Neutrophil (primary cell): ENCODE measurements at regions not wholly inside any gene's neighbourhood (a gene's known extent, or its start where the extent isn't known, plus 50 kb on each side); places are given as distances from the start of the nearest gene placed in this dataset.

Experiments used
- H3K27ac ChIP-seq: fragments of 200-600 bp; sonication (generic); 2 replicates; pipeline ENCODE4 v1.5.1; 2016; ENCODE audit warnings: mild to moderate bottlenecking, moderate library complexity
- H3K27me3 ChIP-seq: fragments of 200-600 bp; sonication (generic); 2 replicates; pipeline ENCODE4 v1.6.0; 2016; ENCODE audit warnings: mild to moderate bottlenecking
- H3K36me3 ChIP-seq: fragments of 200-600 bp; sonication (generic); 2 replicates; pipeline ENCODE4 v1.5.1; 2017
- H3K4me1 ChIP-seq, 2 experiments: fragments of 200-600 bp in 1 of 2; sonication (generic) in 1 of 2; 1 replicate in 1 of 2; 2 replicates in 1 of 2; pipeline versions ENCODE4 v1.5.1 to v1.6.1; 2013 to 2016; ENCODE audit warnings: low read depth in 1 of 2, low read length in 1 of 2, mild to moderate bottlenecking in 1 of 2, moderate library complexity in 1 of 2; ENCODE audit not compliant: control insufficient read depth in 1 of 2, insufficient read depth in 1 of 2
- H3K4me3 ChIP-seq, 2 experiments: fragments of 200-600 bp in 1 of 2; sonication (generic) in 1 of 2; 1 replicate in 1 of 2; 2 replicates in 1 of 2; pipeline ENCODE4 v1.5.1; 2013 to 2016; ENCODE audit warnings: low read depth in 1 of 2, low read length in 1 of 2, mild to moderate bottlenecking in 1 of 2, moderate library complexity in 1 of 2
- H3K9me3 ChIP-seq: fragments of 200-600 bp; sonication (generic); 2 replicates; pipeline ENCODE4 v1.5.1; 2016
- TF ChIP-seq, protein P1 (sequence below): fragments of 200-600 bp; sonication (generic); IDR thresholded peaks from 2 replicates; pipeline ENCODE4 v1.5.1; 2016; ENCODE audit warnings: antibody characterized with exemption

- H3K27me3 ChIP-seq = no peaks in the 10 kb centered on the region
- no peaks in the 10 kb centered on the region for H3K9me3 ChIP-seq
- no peaks in the 10 kb centered on the region for H3K36me3 ChIP-seq
- H3K4me1 ChIP-seq = no peaks in the 10 kb centered on the region
- TF ChIP-seq, protein P1, sequence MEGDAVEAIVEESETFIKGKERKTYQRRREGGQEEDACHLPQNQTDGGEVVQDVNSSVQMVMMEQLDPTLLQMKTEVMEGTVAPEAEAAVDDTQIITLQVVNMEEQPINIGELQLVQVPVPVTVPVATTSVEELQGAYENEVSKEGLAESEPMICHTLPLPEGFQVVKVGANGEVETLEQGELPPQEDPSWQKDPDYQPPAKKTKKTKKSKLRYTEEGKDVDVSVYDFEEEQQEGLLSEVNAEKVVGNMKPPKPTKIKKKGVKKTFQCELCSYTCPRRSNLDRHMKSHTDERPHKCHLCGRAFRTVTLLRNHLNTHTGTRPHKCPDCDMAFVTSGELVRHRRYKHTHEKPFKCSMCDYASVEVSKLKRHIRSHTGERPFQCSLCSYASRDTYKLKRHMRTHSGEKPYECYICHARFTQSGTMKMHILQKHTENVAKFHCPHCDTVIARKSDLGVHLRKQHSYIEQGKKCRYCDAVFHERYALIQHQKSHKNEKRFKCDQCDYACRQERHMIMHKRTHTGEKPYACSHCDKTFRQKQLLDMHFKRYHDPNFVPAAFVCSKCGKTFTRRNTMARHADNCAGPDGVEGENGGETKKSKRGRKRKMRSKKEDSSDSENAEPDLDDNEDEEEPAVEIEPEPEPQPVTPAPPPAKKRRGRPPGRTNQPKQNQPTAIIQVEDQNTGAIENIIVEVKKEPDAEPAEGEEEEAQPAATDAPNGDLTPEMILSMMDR = no peak
- no peak overlapping the region for H3K27ac ChIP-seq
- H3K4me3 ChIP-seq = no peak overlapping the region
Observed at GRCh38 chr1:184329245-184329953, 57.4 kb upstream of the C1orf21 start.

DNA sequence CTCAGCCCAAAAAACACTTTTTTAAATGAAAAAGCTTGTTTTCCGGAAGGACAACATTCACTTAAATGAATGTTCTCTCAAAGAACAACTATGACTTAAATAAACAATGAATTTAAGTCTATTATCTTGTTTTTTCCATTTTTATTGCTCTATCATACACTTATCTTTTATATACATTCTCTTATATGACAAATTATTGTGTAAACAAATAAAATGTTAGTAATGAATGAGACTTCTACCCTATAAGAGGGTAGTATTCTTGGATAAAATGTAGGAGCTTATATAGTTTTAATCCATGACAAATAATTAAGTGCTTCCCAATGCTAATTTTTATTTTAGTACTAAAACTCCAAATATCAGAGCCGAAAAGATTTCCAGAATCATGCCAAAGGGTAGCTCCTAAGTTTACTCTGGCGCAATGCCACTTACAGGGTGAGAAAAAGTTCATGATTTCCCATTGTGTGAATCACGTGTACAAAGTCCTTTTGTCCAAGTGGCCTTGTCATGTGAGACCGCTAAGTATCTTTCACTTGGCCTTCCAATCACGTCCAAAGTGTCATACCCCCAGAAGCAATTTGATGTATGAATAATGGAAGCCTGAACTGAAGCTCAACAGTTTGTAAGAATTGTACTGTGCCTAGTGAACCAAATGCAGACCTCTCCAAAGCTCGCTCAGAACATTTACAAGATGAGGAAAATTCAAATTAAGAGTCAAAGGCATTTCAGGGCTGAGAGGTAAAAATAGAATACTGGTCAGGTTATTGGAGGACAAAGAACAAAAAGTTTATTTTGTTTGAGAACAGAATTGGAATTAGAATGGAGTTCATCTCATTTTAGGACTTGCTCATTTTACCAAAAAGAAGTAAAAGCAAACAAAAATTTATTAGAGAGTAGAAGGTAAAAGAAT, 56.6 kb upstream of the C1orf21 start:
- Histone ChIP-seq H3K9me3 (no peaks in the 10 kb centered on the region), H3K4me1 (no peaks in the 10 kb centered on the region), H3K27me3 (no peaks in the 10 kb centered on the region), H3K4me3 (no peak overlapping the region), H3K27ac (no peak overlapping the region), H3K36me3 (no peaks in the 10 kb centered on the region)
- TF ChIP-seq, protein P1 = no peak

DNA sequence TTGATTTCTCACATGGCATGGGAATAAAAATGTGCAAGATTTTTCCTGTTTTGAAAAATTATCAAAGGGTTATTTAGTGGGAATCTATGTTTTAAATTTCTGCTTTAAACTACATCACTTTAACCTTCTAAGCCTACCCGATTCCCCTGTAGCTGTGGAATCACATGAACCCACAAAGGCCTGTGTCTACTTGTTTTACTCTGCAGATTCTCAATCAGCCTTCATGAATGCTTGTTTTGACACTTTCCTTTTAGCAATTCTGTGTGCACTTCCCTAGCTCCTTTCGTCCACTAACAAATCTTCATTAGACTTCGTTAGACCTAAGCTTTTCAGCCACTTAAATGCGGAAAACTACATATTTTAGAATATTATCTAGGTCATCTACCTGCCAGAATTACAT, 56.0 kb upstream of the C1orf21 start:
- H3K4me1 ChIP-seq = no peaks in the 10 kb centered on the region
- no peak overlapping the region for H3K4me3 ChIP-seq

More for the DNA sequence above, 56.0 kb upstream of the C1orf21 start:
- H3K36me3 ChIP-seq = no peaks in the 10 kb centered on the region
- TF ChIP-seq, protein P1 = no peak
- no peak overlapping the region for H3K27ac ChIP-seq
- no peaks in the 10 kb centered on the region for H3K9me3 ChIP-seq
- H3K27me3 ChIP-seq = no peaks in the 10 kb centered on the region
